ENCODE measurements at regions not wholly inside any gene's neighbourhood (a gene's known extent, or its start where the extent isn't known, plus 50 kb on each side); places are given as distances from the start of the nearest gene placed in this dataset.

GRCh38 chr5:68070591-68071281 lies 144.8 kb upstream of the PIK3R1 start:
- H3K36me3 ChIP-seq (ENCODE audit: insufficient read depth, low read length), result no peaks in the 10 kb centered on the region
- no peak overlapping the region for H3K4me3 ChIP-seq (ENCODE audit: insufficient read depth, low read depth, low read length)
- H3K9ac ChIP-seq (ENCODE audit: low read length), result no peak overlapping the region
- no peak overlapping the region for H3K27ac ChIP-seq (ENCODE audit: low read depth, low read length)
- peaks cover 3% of the 10 kb centered on the region for H3K27me3 ChIP-seq (ENCODE audit: insufficient read depth, low read length)
- H3K4me1 ChIP-seq (ENCODE audit: insufficient read depth, low read length), result no peaks in the 10 kb centered on the region
- DNase-seq (ENCODE audit: low read depth) (no peak), FAIRE-seq (peak; percentile 5)
- TF ChIP-seq, protein P1, sequence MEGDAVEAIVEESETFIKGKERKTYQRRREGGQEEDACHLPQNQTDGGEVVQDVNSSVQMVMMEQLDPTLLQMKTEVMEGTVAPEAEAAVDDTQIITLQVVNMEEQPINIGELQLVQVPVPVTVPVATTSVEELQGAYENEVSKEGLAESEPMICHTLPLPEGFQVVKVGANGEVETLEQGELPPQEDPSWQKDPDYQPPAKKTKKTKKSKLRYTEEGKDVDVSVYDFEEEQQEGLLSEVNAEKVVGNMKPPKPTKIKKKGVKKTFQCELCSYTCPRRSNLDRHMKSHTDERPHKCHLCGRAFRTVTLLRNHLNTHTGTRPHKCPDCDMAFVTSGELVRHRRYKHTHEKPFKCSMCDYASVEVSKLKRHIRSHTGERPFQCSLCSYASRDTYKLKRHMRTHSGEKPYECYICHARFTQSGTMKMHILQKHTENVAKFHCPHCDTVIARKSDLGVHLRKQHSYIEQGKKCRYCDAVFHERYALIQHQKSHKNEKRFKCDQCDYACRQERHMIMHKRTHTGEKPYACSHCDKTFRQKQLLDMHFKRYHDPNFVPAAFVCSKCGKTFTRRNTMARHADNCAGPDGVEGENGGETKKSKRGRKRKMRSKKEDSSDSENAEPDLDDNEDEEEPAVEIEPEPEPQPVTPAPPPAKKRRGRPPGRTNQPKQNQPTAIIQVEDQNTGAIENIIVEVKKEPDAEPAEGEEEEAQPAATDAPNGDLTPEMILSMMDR (IDR thresholded peaks at IDR 0.05; ENCODE audit: insufficient read depth, low read depth, low read length), result no peak
- no peak for TF ChIP-seq EZH2 (IDR thresholded peaks at IDR 0.05; ENCODE audit: insufficient read depth, low read length)
- no peak overlapping the region for H3K4me2 ChIP-seq (ENCODE audit: low read length)
- H3K27ac Mint-ChIP-seq (ENCODE audit: unreplicated experiment), result no peak overlapping the region
- no peaks in the 10 kb centered on the region for H3K36me3 Mint-ChIP-seq (ENCODE audit: low read depth, unreplicated experiment)
- H3K9me3 Mint-ChIP-seq (ENCODE audit: unreplicated experiment), result peaks cover 4% of the 10 kb centered on the region
- H3K4me3 Mint-ChIP-seq (ENCODE audit: unreplicated experiment), result no peak overlapping the region
- peaks cover under 1% of the 10 kb centered on the region for H3K27me3 Mint-ChIP-seq (ENCODE audit: low read depth, unreplicated experiment)
- no peaks in the 10 kb centered on the region for H3K9me3 ChIP-seq (ENCODE audit: insufficient read depth, low read depth, low read length)
- no peak overlapping the region for H2AFZ ChIP-seq (ENCODE audit: low read depth, low read length)
- no peaks in the 10 kb centered on the region for H4K20me1 ChIP-seq (ENCODE audit: insufficient read depth, low read length)
- H3K79me2 ChIP-seq (ENCODE audit: insufficient read depth, low read length), result no peaks in the 10 kb centered on the region
- H3K4me1 Mint-ChIP-seq (ENCODE audit: low read depth, unreplicated experiment), result peaks cover 8% of the 10 kb centered on the region

GRCh38 chr5:68067976-68068603 lies 147.5 kb upstream of the PIK3R1 start:
- TF ChIP-seq, protein P1 (IDR thresholded peaks at IDR 0.05; ENCODE audit: insufficient read depth, low read depth, low read length), result no peak
- TF ChIP-seq EZH2 (IDR thresholded peaks at IDR 0.05; ENCODE audit: insufficient read depth, low read length), result no peak
- H3K9ac ChIP-seq (ENCODE audit: low read length), result no peak overlapping the region
- H3K9me3 ChIP-seq (ENCODE audit: insufficient read depth, low read depth, low read length), result no peaks in the 10 kb centered on the region
- H3K4me3 ChIP-seq (ENCODE audit: insufficient read depth, low read depth, low read length), result no peak overlapping the region
- H3K27ac ChIP-seq (ENCODE audit: low read depth, low read length), result no peak overlapping the region
- H4K20me1 ChIP-seq (ENCODE audit: insufficient read depth, low read length), result no peaks in the 10 kb centered on the region
- no peak for FAIRE-seq
- DNase-seq (ENCODE audit: low read depth), result no peak
- no peak overlapping the region for H2AFZ ChIP-seq (ENCODE audit: low read depth, low read length)
- Mint-ChIP-seq H3K4me1 (ENCODE audit: low read depth, unreplicated experiment) (peaks cover 8% of the 10 kb centered on the region), H3K27me3 (ENCODE audit: low read depth, unreplicated experiment) (no peaks in the 10 kb centered on the region), H3K4me3 (ENCODE audit: unreplicated experiment) (no peak overlapping the region), H3K36me3 (ENCODE audit: low read depth, unreplicated experiment) (no peaks in the 10 kb centered on the region), H3K27ac (ENCODE audit: unreplicated experiment) (no peak overlapping the region), H3K9me3 (ENCODE audit: unreplicated experiment) (peaks cover 4% of the 10 kb centered on the region)
- H3K4me1 ChIP-seq (ENCODE audit: insufficient read depth, low read length), result no peaks in the 10 kb centered on the region
- H3K4me2 ChIP-seq (ENCODE audit: low read length), result no peak overlapping the region
- no peaks in the 10 kb centered on the region for H3K36me3 ChIP-seq (ENCODE audit: insufficient read depth, low read length)
- H3K79me2 ChIP-seq (ENCODE audit: insufficient read depth, low read length), result no peaks in the 10 kb centered on the region
- no peaks in the 10 kb centered on the region for H3K27me3 ChIP-seq (ENCODE audit: insufficient read depth, low read length)

DNA sequence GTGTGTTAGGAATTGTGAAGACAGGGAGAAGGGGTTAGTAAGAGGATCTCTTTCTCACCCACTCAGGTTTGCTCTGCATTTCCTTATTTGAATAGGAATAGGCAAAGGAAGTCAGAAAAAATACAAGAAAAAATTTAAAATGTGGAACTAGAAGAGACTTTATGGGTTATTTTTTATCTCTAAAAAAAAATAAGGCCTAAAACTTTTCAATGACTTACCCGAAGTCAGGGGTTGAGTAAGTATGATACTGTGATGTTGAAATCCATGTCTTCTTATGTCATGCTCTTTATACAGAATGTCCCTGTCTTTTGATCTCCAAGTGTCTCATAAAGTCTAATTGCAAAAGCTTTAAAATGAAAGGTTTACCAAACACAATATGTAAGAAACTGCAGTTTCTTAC lies 148.3 kb upstream of the PIK3R1 start:
- no peaks in the 10 kb centered on the region for H3K79me2 ChIP-seq (ENCODE audit: insufficient read depth, low read length)
- no peak overlapping the region for H3K4me2 ChIP-seq (ENCODE audit: low read length)
- DNase-seq (ENCODE audit: low read depth) (no peak), FAIRE-seq (no peak)
- H3K27me3 ChIP-seq (ENCODE audit: insufficient read depth, low read length), result no peaks in the 10 kb centered on the region
- peaks cover under 1% of the 10 kb centered on the region for H3K36me3 Mint-ChIP-seq (ENCODE audit: low read depth, unreplicated experiment)
- H3K36me3 ChIP-seq (ENCODE audit: insufficient read depth, low read length), result no peaks in the 10 kb centered on the region
- H2AFZ ChIP-seq (ENCODE audit: low read depth, low read length), result no peak overlapping the region
- H3K4me1 ChIP-seq (ENCODE audit: insufficient read depth, low read length), result no peaks in the 10 kb centered on the region
- H3K4me3 Mint-ChIP-seq (ENCODE audit: unreplicated experiment), result no peak overlapping the region
- peaks cover 10% of the 10 kb centered on the region for H3K9me3 Mint-ChIP-seq (ENCODE audit: unreplicated experiment)
- no peak for TF ChIP-seq EZH2 (IDR thresholded peaks at IDR 0.05; ENCODE audit: insufficient read depth, low read length)
- TF ChIP-seq, protein P1 (IDR thresholded peaks at IDR 0.05; ENCODE audit: insufficient read depth, low read depth, low read length), result no peak
- H3K4me1 Mint-ChIP-seq (ENCODE audit: low read depth, unreplicated experiment), result peaks cover 8% of the 10 kb centered on the region
- H3K27ac Mint-ChIP-seq (ENCODE audit: unreplicated experiment), result peak overlapping the region; percentile 12
- no peaks in the 10 kb centered on the region for H3K9me3 ChIP-seq (ENCODE audit: insufficient read depth, low read depth, low read length)
- no peaks in the 10 kb centered on the region for H4K20me1 ChIP-seq (ENCODE audit: insufficient read depth, low read length)
- no peak overlapping the region for H3K9ac ChIP-seq (ENCODE audit: low read length)
- H3K27me3 Mint-ChIP-seq (ENCODE audit: low read depth, unreplicated experiment), result no peaks in the 10 kb centered on the region
- no peak overlapping the region for H3K27ac ChIP-seq (ENCODE audit: low read depth, low read length)
- no peak overlapping the region for H3K4me3 ChIP-seq (ENCODE audit: insufficient read depth, low read depth, low read length)

Data from astrocyte (in vitro differentiated cells and primary cell).